B cell (primary cell): ENCODE measurements at regions not wholly inside any gene's neighbourhood (a gene's known extent, or its start where the extent isn't known, plus 50 kb on each side); places are given as distances from the start of the nearest gene placed in this dataset.

Experiments
- ATAC-seq: fragments of 200-7000 bp; cut with Tn5 transposase; one replicate; pipeline ENCODE4 v1.10.0; 2021; ENCODE audit warnings: low read depth, mild to moderate bottlenecking, moderate number of reproducible peaks, moderate library complexity
- CTCF ChIA-PET: fragments of 350-600 bp; sonication (Branson Sonifier 250); formaldehyde crosslinking; loops from one replicate; lab custom pipeline; 2021; ENCODE audit warnings: antibody characterized with exemption, inconsistent platforms; lab: Charles Lee
- POLR2A ChIA-PET: fragments of 350-600 bp; sonication (Branson Sonifier 250); formaldehyde crosslinking; loops from one replicate; lab custom pipeline; 2021; ENCODE audit warnings: antibody characterized with exemption; lab: Charles Lee
- DNase-seq: peaks from one replicate; pipeline ENCODE4 v3.0.0; 2013
- H2AFZ ChIP-seq: 2 replicates; pipeline ENCODE4 v1.6.1; 2012; ENCODE audit warnings: mild to moderate bottlenecking, low read depth, low read length; ENCODE audit not compliant: insufficient read depth, poor library complexity, severe bottlenecking
- H3K27ac ChIP-seq, 2 donors: 1 replicate in 1 of 2; 2 replicates in 1 of 2; pipeline ENCODE4 v1.5.1; 2012 to 2013; ENCODE audit warnings: low read length in 2 of 2, mild to moderate bottlenecking in 2 of 2, moderate library complexity in 1 of 2
- H3K27me3 ChIP-seq, 4 experiments: fragments of 200-600 bp in 1 of 4; sonication (generic) in 1 of 4; replicated peaks in 1 of 4; 1 replicate in 2 of 4; 2 replicates in 2 of 4; pipeline versions ENCODE4 v1.6.1 to v1.7.0; 2013 to 2016; ENCODE audit warnings: low read length in 3 of 4, mild to moderate bottlenecking in 2 of 4, mixed read lengths in 1 of 4, moderate library complexity in 1 of 4; ENCODE audit not compliant: insufficient read depth in 4 of 4, control insufficient read depth in 3 of 4; ENCODE audit errors: control extremely low read depth in 1 of 4
- H3K36me3 ChIP-seq, 2 experiments: replicated peaks in 1 of 2; 1 replicate in 1 of 2; 2 replicates in 1 of 2; pipeline versions ENCODE4 v1.6.1 to v1.7.1; 2013; ENCODE audit warnings: low read length in 1 of 2; ENCODE audit not compliant: insufficient read depth in 2 of 2, control insufficient read depth in 1 of 2; ENCODE audit errors: control extremely low read depth in 1 of 2, extremely low read depth in 1 of 2
- H3K4me1 ChIP-seq, 2 donors: fragments of 200-600 bp in 1 of 2; sonication (generic) in 1 of 2; 1 replicate in 1 of 2; 2 replicates in 1 of 2; pipeline versions ENCODE4 v1.5.1 to v1.6.1; 2013 to 2017; ENCODE audit warnings: low read length in 2 of 2; ENCODE audit not compliant: control insufficient read depth in 2 of 2, insufficient read depth in 2 of 2
- H3K4me2 ChIP-seq: replicated peaks from 2 replicates; pipeline ENCODE3; 2012; ENCODE audit warnings: mild to moderate bottlenecking, low read depth, low read length; ENCODE audit not compliant: poor library complexity, severe bottlenecking
- H3K4me3 ChIP-seq, 5 experiments: fragments of 200-600 bp in 1 of 5; sonication (generic) in 1 of 5; 1 replicate in 3 of 5; 2 replicates in 2 of 5; pipeline versions ENCODE4 v1.5.1 to v1.7.0; 2011 to 2016; ENCODE audit warnings: low read length in 4 of 5, mild to moderate bottlenecking in 4 of 5, low read depth in 2 of 5, control low read depth in 1 of 5, moderate library complexity in 1 of 5; ENCODE audit not compliant: insufficient read depth in 1 of 5; ENCODE audit errors: control extremely low read depth in 1 of 5, extremely low read depth in 1 of 5
- H3K79me2 ChIP-seq: fragments of 200-600 bp; sonication (generic); one replicate; pipeline ENCODE4 v1.6.0; 2016; ENCODE audit warnings: low read length; ENCODE audit not compliant: control insufficient read depth, insufficient read depth
- H3K9ac ChIP-seq: fragments of 200-600 bp; sonication (generic); 2 replicates; pipeline ENCODE4 v1.6.1; 2017; ENCODE audit warnings: mild to moderate bottlenecking, low read length, moderate library complexity
- H3K9me3 ChIP-seq, 3 donors: one replicate each; pipeline versions ENCODE4 v1.6.1 to v1.7.1; 2013; ENCODE audit warnings: low read length in 2 of 3; ENCODE audit not compliant: control insufficient read depth in 2 of 3, insufficient read depth in 1 of 3; ENCODE audit errors: control extremely low read depth in 1 of 3
- H4K20me1 ChIP-seq: 2 replicates; pipeline ENCODE4 v1.6.0; 2012; ENCODE audit warnings: mild to moderate bottlenecking, low read length; ENCODE audit not compliant: insufficient read depth, control insufficient read depth, poor library complexity, severe bottlenecking
- H3K27ac Mint-ChIP-seq: one replicate; pipeline ENCODE4 v1.8.0; 2021; ENCODE audit warnings: mixed read lengths
- H3K27me3 Mint-ChIP-seq: one replicate; pipeline ENCODE4 v1.8.0; 2021; ENCODE audit warnings: mixed read lengths
- H3K4me1 Mint-ChIP-seq: one replicate; pipeline ENCODE4 v1.8.0; 2021; ENCODE audit warnings: mixed read lengths
- H3K4me3 Mint-ChIP-seq: one replicate; pipeline ENCODE4 v1.8.0; 2021; ENCODE audit warnings: mixed read lengths
- H3K9me3 Mint-ChIP-seq: one replicate; pipeline ENCODE4 v1.8.0; 2022; ENCODE audit warnings: mixed read lengths; ENCODE audit not compliant: insufficient read depth
- EZH2 ChIP-seq: IDR thresholded peaks from 2 replicates; pipeline ENCODE4 v1.6.1; 2012; ENCODE audit warnings: borderline replicate concordance, low read depth, mild to moderate bottlenecking, moderate library complexity, low read length; ENCODE audit not compliant: insufficient read depth, poor library complexity, severe bottlenecking
- WGBS: methylation state at CpG from one replicate; pipeline ENCODE4 v1.1.5; 2013; ENCODE audit warnings: missing lambda C conversion rate; ENCODE audit not compliant: insufficient coverage; 5-methylcytosine and 5-hydroxymethylcytosine counted together
- intact Hi-C: fragments of 100-400 bp; cut with micrococcal nuclease; formaldehyde crosslinking; loops from one replicate; pipeline ENCODE4 v1.10.0; 2022
- TF ChIP-seq, protein P1 (sequence below): fragments of 200-600 bp; IDR thresholded peaks from one replicate; pipeline ENCODE4 v1.8.0; 2022; ENCODE audit warnings: antibody characterized with exemption, mild to moderate bottlenecking

GRCh38 chr3:135623558-135623957, 342.0 kb upstream of the PPP2R3A start:
- Histone ChIP-seq H3K9me3 (no peaks in the 10 kb centered on the region), H3K4me1 (no peaks in the 10 kb centered on the region), H3K4me2 (no peak overlapping the region), H3K4me3 (no peak overlapping the region), H3K27ac (no peak overlapping the region), H3K36me3 (no peaks in the 10 kb centered on the region), H3K9ac (no peak overlapping the region), H4K20me1 (no peaks in the 10 kb centered on the region), H3K79me2 (no peaks in the 10 kb centered on the region), H2AFZ (no peak overlapping the region), H3K27me3 (no peaks in the 10 kb centered on the region)
- TF ChIP-seq EZH2 = no peak
- TF ChIP-seq, protein P1, sequence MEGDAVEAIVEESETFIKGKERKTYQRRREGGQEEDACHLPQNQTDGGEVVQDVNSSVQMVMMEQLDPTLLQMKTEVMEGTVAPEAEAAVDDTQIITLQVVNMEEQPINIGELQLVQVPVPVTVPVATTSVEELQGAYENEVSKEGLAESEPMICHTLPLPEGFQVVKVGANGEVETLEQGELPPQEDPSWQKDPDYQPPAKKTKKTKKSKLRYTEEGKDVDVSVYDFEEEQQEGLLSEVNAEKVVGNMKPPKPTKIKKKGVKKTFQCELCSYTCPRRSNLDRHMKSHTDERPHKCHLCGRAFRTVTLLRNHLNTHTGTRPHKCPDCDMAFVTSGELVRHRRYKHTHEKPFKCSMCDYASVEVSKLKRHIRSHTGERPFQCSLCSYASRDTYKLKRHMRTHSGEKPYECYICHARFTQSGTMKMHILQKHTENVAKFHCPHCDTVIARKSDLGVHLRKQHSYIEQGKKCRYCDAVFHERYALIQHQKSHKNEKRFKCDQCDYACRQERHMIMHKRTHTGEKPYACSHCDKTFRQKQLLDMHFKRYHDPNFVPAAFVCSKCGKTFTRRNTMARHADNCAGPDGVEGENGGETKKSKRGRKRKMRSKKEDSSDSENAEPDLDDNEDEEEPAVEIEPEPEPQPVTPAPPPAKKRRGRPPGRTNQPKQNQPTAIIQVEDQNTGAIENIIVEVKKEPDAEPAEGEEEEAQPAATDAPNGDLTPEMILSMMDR = no peak
- ATAC-seq (no peak), DNase-seq (no peak)
- WGBS = no CpG with 5 or more reads among the region's 2 CpGs
- ChIA-PET CTCF (no interaction called here), POLR2A (no interaction called here)
- H3K9me3 Mint-ChIP-seq = no peaks in the 10 kb centered on the region
- no peak overlapping the region for H3K4me3 Mint-ChIP-seq
- no peaks in the 10 kb centered on the region for H3K4me1 Mint-ChIP-seq
- H3K27me3 Mint-ChIP-seq = peaks cover 2% of the 10 kb centered on the region
- no peak overlapping the region for H3K27ac Mint-ChIP-seq
- intact Hi-C loops = no loop called here

- H3K4me1 Mint-ChIP-seq = no peaks in the 10 kb centered on the region
- H3K9me3 ChIP-seq = no peaks in the 10 kb centered on the region
- no peak for TF ChIP-seq EZH2
- TF ChIP-seq, protein P1 = no peak
- peaks cover 2% of the 10 kb centered on the region for H3K27me3 Mint-ChIP-seq
- H4K20me1 ChIP-seq = no peaks in the 10 kb centered on the region
- no peaks in the 10 kb centered on the region for H3K9me3 Mint-ChIP-seq
- no peak overlapping the region for H3K27ac Mint-ChIP-seq
- H3K36me3 ChIP-seq = no peaks in the 10 kb centered on the region
- no peak for ATAC-seq
- H2AFZ ChIP-seq = no peak overlapping the region
- 100% methylated on average over 2 of the region's 4 CpGs for WGBS
- no peak overlapping the region for H3K27ac ChIP-seq
- no peak overlapping the region for H3K4me2 ChIP-seq
- H3K4me3 Mint-ChIP-seq = no peak overlapping the region
- POLR2A ChIA-PET = no interaction called here
- intact Hi-C loops = no loop called here
- CTCF ChIA-PET = no interaction called here
- no peak for DNase-seq
- H3K27me3 ChIP-seq = no peaks in the 10 kb centered on the region
- no peak overlapping the region for H3K4me3 ChIP-seq
- H3K79me2 ChIP-seq = no peaks in the 10 kb centered on the region
- H3K4me1 ChIP-seq = no peaks in the 10 kb centered on the region
- no peak overlapping the region for H3K9ac ChIP-seq
These were observed 338.5 kb upstream of the PPP2R3A start for GRCh38 chr3:135627057-135627456.
